ENCODE measurements at regions not wholly inside any gene's neighbourhood (a gene's known extent, or its start where the extent isn't known, plus 50 kb on each side); places are given as distances from the start of the nearest gene placed in this dataset.

GRCh38 chr11:24145411-24145810 lies 351.4 kb upstream of the LUZP2 start:
- Histone ChIP-seq H3K9me3 (no peaks in the 10 kb centered on the region), H3K4me3 (no peak overlapping the region), H3K36me3 (no peaks in the 10 kb centered on the region), H3K4me1 (no peaks in the 10 kb centered on the region), H3K27me3 (no peaks in the 10 kb centered on the region), H3K27ac (no peak overlapping the region)
- TF ChIP-seq EP300 (IDR thresholded peaks at IDR 0.05) (no peak), POLR2A (IDR thresholded peaks at IDR 0.05) (no peak), POLR2AphosphoS5 (IDR thresholded peaks at IDR 0.05) (no peak), CTCF (IDR thresholded peaks at IDR 0.05) (no peak)
- no peak for DNase-seq (ENCODE audit: low spot score in 2 of 2)
- WGBS: 48% methylated on average over 5 of the region's 5 CpGs

DNA sequence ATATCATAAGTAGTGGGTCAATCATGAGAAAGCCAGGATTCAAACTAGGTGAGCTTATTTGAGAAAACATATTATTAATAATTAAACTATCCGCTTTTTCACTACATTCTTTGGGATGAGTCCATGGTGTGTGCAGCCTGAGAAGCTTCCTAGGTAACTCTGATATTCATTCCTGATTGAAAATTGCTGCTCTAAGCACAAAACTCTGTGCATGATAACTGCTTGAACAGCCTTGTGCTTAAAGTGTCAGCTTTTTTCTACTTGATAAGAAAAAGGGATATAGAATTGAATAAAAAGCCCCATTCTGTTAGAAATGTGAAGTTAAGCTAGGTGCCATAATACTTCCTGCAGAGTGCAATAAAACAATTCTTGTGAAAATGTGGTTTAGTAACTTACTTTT lies 343.5 kb upstream of the LUZP2 start:
- H3K27me3 ChIP-seq: no peaks in the 10 kb centered on the region
- no peak for DNase-seq (ENCODE audit: low spot score in 2 of 2)
- H3K4me1 ChIP-seq: no peaks in the 10 kb centered on the region
- no peaks in the 10 kb centered on the region for H3K9me3 ChIP-seq
- H3K36me3 ChIP-seq: no peaks in the 10 kb centered on the region
- TF ChIP-seq EP300 (IDR thresholded peaks at IDR 0.05): no peak
- TF ChIP-seq POLR2A (IDR thresholded peaks at IDR 0.05): no peak
- no peak for TF ChIP-seq POLR2AphosphoS5 (IDR thresholded peaks at IDR 0.05)
- TF ChIP-seq CTCF (IDR thresholded peaks at IDR 0.05): no peak
- no peak overlapping the region for H3K4me3 ChIP-seq
- 75% methylated on average over 1 of the region's 1 CpG for WGBS
- H3K27ac ChIP-seq: no peak overlapping the region

- no peaks in the 10 kb centered on the region for H3K4me1 ChIP-seq
- no peak overlapping the region for H3K4me3 ChIP-seq
- no peaks in the 10 kb centered on the region for H3K36me3 ChIP-seq
- no peak overlapping the region for H3K27ac ChIP-seq
- DNase-seq (ENCODE audit: low spot score in 2 of 2): no peak
- no peaks in the 10 kb centered on the region for H3K9me3 ChIP-seq
- H3K27me3 ChIP-seq: no peaks in the 10 kb centered on the region
- WGBS: 69% methylated on average over 4 of the region's 7 CpGs
- no peak for TF ChIP-seq CTCF (IDR thresholded peaks at IDR 0.05)
- TF ChIP-seq POLR2AphosphoS5 (IDR thresholded peaks at IDR 0.05): no peak
- no peak for TF ChIP-seq EP300 (IDR thresholded peaks at IDR 0.05)
- TF ChIP-seq POLR2A (IDR thresholded peaks at IDR 0.05): no peak
Measured at GRCh38 chr11:24155792-24156191, 341.1 kb upstream of the LUZP2 start.

DNA sequence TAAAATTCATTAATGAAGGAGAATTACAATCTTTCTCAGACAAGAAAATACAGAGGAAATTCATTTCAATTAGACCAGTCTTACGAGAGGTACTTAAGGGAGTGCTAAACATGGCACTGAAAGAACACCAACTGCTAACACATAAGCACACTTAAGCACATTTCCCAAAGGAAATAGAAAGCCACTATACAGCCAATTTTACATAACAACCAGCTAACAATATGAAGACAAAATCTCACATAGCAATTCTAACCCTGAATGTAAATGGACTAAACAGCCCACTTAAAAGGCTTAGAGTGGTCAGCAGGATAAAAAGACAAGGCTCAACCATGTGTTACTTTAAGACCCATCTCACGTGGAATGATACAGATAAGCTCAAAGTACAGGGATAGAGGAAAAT lies 339.5 kb upstream of the LUZP2 start:
- no peak for DNase-seq (ENCODE audit: low spot score in 2 of 2)
- Histone ChIP-seq H3K9me3 (no peaks in the 10 kb centered on the region), H3K4me1 (no peaks in the 10 kb centered on the region), H3K36me3 (no peaks in the 10 kb centered on the region), H3K27me3 (no peaks in the 10 kb centered on the region), H3K4me3 (no peak overlapping the region), H3K27ac (no peak overlapping the region)
- 45% methylated on average over 2 of the region's 2 CpGs for WGBS
- TF ChIP-seq POLR2A (IDR thresholded peaks at IDR 0.05) (no peak), CTCF (IDR thresholded peaks at IDR 0.05) (no peak)

DNA sequence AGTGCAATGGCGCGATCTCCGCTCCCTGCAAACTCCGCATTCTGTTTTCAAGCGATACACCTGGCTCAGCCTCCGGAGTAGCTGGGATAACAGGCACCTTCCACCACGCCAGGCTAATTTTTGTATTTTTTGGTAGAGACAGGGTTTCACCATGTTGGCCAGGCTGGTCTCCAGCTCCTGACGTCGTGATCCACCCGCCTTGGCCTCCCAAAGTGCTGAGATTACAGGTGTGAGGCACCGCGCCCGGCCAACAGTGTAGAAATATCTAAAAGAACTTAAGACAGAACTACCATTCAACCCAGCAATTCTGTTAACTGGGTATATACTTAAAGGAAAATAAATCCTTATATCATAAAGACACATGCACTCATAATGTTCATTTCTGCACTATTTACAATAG lies 335.3 kb upstream of the LUZP2 start:
- no peaks in the 10 kb centered on the region for H3K27me3 ChIP-seq
- no peaks in the 10 kb centered on the region for H3K36me3 ChIP-seq
- H3K27ac ChIP-seq: no peak overlapping the region
- no peaks in the 10 kb centered on the region for H3K4me1 ChIP-seq
- DNase-seq (ENCODE audit: low spot score in 2 of 2): no peak
- no peaks in the 10 kb centered on the region for H3K9me3 ChIP-seq
- no peak for TF ChIP-seq POLR2AphosphoS5 (IDR thresholded peaks at IDR 0.05)
- TF ChIP-seq POLR2A (IDR thresholded peaks at IDR 0.05): no peak
- TF ChIP-seq CTCF (IDR thresholded peaks at IDR 0.05): no peak
- no peak for TF ChIP-seq EP300 (IDR thresholded peaks at IDR 0.05)
- H3K4me3 ChIP-seq: no peak overlapping the region
- WGBS: 95% methylated on average over 13 of the region's 13 CpGs

All from suprapubic skin (tissue), 4 donors.